ENCODE measurements at regions not wholly inside any gene's neighbourhood (a gene's known extent, or its start where the extent isn't known, plus 50 kb on each side); places are given as distances from the start of the nearest gene placed in this dataset.

GRCh38 chr21:38909109-38909508 lies 103.4 kb downstream of the ETS2 start:
- TF ChIP-seq MAX (IDR thresholded peaks at IDR 0.05), result no peak
- TF ChIP-seq CREB1 (IDR thresholded peaks at IDR 0.05; ENCODE audit: low read depth), result no peak
- TF ChIP-seq TCF12 (IDR thresholded peaks at IDR 0.05; ENCODE audit: low read depth), result no peak
- no peak for TF ChIP-seq TAF1 (IDR thresholded peaks at IDR 0.05; ENCODE audit: low read depth)

- TF ChIP-seq REST (IDR thresholded peaks at IDR 0.05; ENCODE audit: low read depth) (no peak), YY1 (IDR thresholded peaks at IDR 0.05; ENCODE audit: low read depth) (no peak), ZBTB7A (IDR thresholded peaks at IDR 0.05; ENCODE audit: low read depth) (no peak), USF1 (IDR thresholded peaks at IDR 0.05) (no peak), CREB1 (IDR thresholded peaks at IDR 0.05; ENCODE audit: low read depth) (no peak), TEAD4 (IDR thresholded peaks at IDR 0.05) (no peak), CEBPB (IDR thresholded peaks at IDR 0.05) (no peak), TCF12 (IDR thresholded peaks at IDR 0.05; ENCODE audit: low read depth) (no peak), TAF1 (IDR thresholded peaks at IDR 0.05; ENCODE audit: low read depth) (no peak), NFIC (IDR thresholded peaks at IDR 0.05) (no peak), FOXM1 (IDR thresholded peaks at IDR 0.05; ENCODE audit: borderline replicate concordance, low read depth) (no peak), MAX (IDR thresholded peaks at IDR 0.05) (no peak), EGR1 (IDR thresholded peaks at IDR 0.05) (no peak)
These were observed 102.8 kb downstream of the ETS2 start for GRCh38 chr21:38908537-38908936.

GRCh38 chr21:38905752-38906151 lies 100.0 kb downstream of the ETS2 start:
- TF ChIP-seq USF1 (IDR thresholded peaks at IDR 0.05) (no peak), MAX (IDR thresholded peaks at IDR 0.05) (no peak), TEAD4 (IDR thresholded peaks at IDR 0.05) (no peak), REST (IDR thresholded peaks at IDR 0.05; ENCODE audit: low read depth) (no peak), YY1 (IDR thresholded peaks at IDR 0.05; ENCODE audit: low read depth) (no peak), EP300 (IDR thresholded peaks at IDR 0.05; ENCODE audit: borderline replicate concordance) (no peak), FOXM1 (IDR thresholded peaks at IDR 0.05; ENCODE audit: borderline replicate concordance, low read depth) (no peak), TCF12 (IDR thresholded peaks at IDR 0.05; ENCODE audit: low read depth) (no peak), CEBPB (IDR thresholded peaks at IDR 0.05) (no peak), TAF1 (IDR thresholded peaks at IDR 0.05; ENCODE audit: low read depth) (no peak), RAD21 (IDR thresholded peaks at IDR 0.05; ENCODE audit: low read depth) (no peak)

GRCh38 chr21:38905328-38905727 lies 99.6 kb downstream of the ETS2 start:
- TF ChIP-seq ZBTB7A (IDR thresholded peaks at IDR 0.05; ENCODE audit: low read depth) (no peak), TCF12 (IDR thresholded peaks at IDR 0.05; ENCODE audit: low read depth) (no peak), FOXM1 (IDR thresholded peaks at IDR 0.05; ENCODE audit: borderline replicate concordance, low read depth) (no peak), MAX (IDR thresholded peaks at IDR 0.05) (no peak), USF1 (IDR thresholded peaks at IDR 0.05) (no peak), RAD21 (IDR thresholded peaks at IDR 0.05; ENCODE audit: low read depth) (no peak), REST (IDR thresholded peaks at IDR 0.05; ENCODE audit: low read depth) (no peak), CEBPB (IDR thresholded peaks at IDR 0.05) (no peak), EP300 (IDR thresholded peaks at IDR 0.05; ENCODE audit: borderline replicate concordance) (no peak), NFIC (IDR thresholded peaks at IDR 0.05) (no peak), EGR1 (IDR thresholded peaks at IDR 0.05) (no peak)

Data from Ishikawa (cell line).